GM21360 (cell line): ENCODE measurements at regions not wholly inside any gene's neighbourhood (a gene's known extent, or its start where the extent isn't known, plus 50 kb on each side); places are given as distances from the start of the nearest gene placed in this dataset.

Source experiments
- ATAC-seq: cut with Tn5 transposase; IDR thresholded peaks from one replicate; pipeline ENCODE4 v1.9.1; 2021; ENCODE audit warnings: mild to moderate bottlenecking, moderate library complexity; ENCODE audit not compliant: unreplicated experiment

- ATAC-seq, result no peak
Measured at GRCh38 chrX:96619588-96619987, 65.1 kb upstream of the DIAPH2 start.

- ATAC-seq, result no peak
Measured at GRCh38 chrX:96621811-96622210, 62.8 kb upstream of the DIAPH2 start.
